NCI-H1092 treated with DMSO at 0.1 percent for 48 hours (cell line): ENCODE measurements at regions not wholly inside any gene's neighbourhood (a gene's known extent, or its start where the extent isn't known, plus 50 kb on each side); places are given as distances from the start of the nearest gene placed in this dataset.

Experiments
- DNase-seq: peaks from one replicate; lab custom pipeline; 2025; lab: John Stamatoyannopoulos, UW

- DNase-seq = no peak
Observed at GRCh38 chr6:16976385-16977183, 125.3 kb upstream of the STMND1 start.

- DNase-seq = no peak
Observed at GRCh38 chr6:16974704-16975359, 127.0 kb upstream of the STMND1 start.

GRCh38 chr6:16974387-16974673 is 127.5 kb upstream of the STMND1 start:
- DNase-seq = no peak

- DNase-seq = no peak
Observed at GRCh38 chr6:16973545-16974386, 128.1 kb upstream of the STMND1 start.

- DNase-seq = no peak
Observed at GRCh38 chr6:16973051-16973450, 128.8 kb upstream of the STMND1 start.

GRCh38 chr6:16972535-16972934 is 129.3 kb upstream of the STMND1 start:
- DNase-seq = no peak

GRCh38 chr6:16969699-16970655 is 131.9 kb upstream of the STMND1 start:
- no peak for DNase-seq

- no peak for DNase-seq
Observed at GRCh38 chr6:16968101-16968500, 133.7 kb upstream of the STMND1 start.

- no peak for DNase-seq
Observed at GRCh38 chr6:16967470-16967817, 134.4 kb upstream of the STMND1 start.

GRCh38 chr6:16966791-16967469 is 134.9 kb upstream of the STMND1 start:
- no peak for DNase-seq

- no peak for DNase-seq
Observed at GRCh38 chr6:16965689-16966088, 136.2 kb upstream of the STMND1 start.

GRCh38 chr6:16964553-16965499 is 137.0 kb upstream of the STMND1 start:
- peak; percentile 8 for DNase-seq

GRCh38 chr6:16961577-16961976 is 140.3 kb upstream of the STMND1 start:
- DNase-seq = no peak

- DNase-seq = no peak
Observed at GRCh38 chr6:16959789-16960188, 142.1 kb upstream of the STMND1 start.

- no peak for DNase-seq
Observed at GRCh38 chr6:16956361-16956760, 145.5 kb upstream of the STMND1 start.

- no peak for DNase-seq
Observed at GRCh38 chr6:16955899-16956298, 146.0 kb upstream of the STMND1 start.

GRCh38 chr6:16953905-16954304 is 147.9 kb upstream of the STMND1 start:
- DNase-seq = no peak

GRCh38 chr6:16953446-16953845 is 148.4 kb upstream of the STMND1 start:
- DNase-seq = no peak

GRCh38 chr6:16950825-16951495 is 150.9 kb upstream of the STMND1 start:
- no peak for DNase-seq

GRCh38 chr6:16950302-16950701 is 151.5 kb upstream of the STMND1 start:
- DNase-seq = no peak
